Uterus (tissue), 3 donors: ENCODE measurements at regions not wholly inside any gene's neighbourhood (a gene's known extent, or its start where the extent isn't known, plus 50 kb on each side); places are given as distances from the start of the nearest gene placed in this dataset.

Experiments
- DNase-seq, 2 donors: peaks; one replicate each; pipeline ENCODE4 v3.0.0-alpha.2; 2019 to 2020
- H3K27ac ChIP-seq, 2 donors: fragments of 200-600 bp; sonication (generic); 1 replicate in 1 of 2; 2 replicates in 1 of 2; pipeline ENCODE4 v1.5.1; 2016 to 2018
- H3K27me3 ChIP-seq, 2 donors: fragments of 200-600 bp; sonication (generic); one replicate each; pipeline ENCODE4 v1.5.1; 2018 to 2019; ENCODE audit warnings: control low read depth in 1 of 2
- H3K36me3 ChIP-seq, 2 donors: fragments of 200-600 bp; sonication (generic); one replicate each; pipeline ENCODE4 v1.5.1; 2019; ENCODE audit warnings: control low read depth in 1 of 2
- H3K4me1 ChIP-seq, 2 donors: fragments of 200-600 bp; sonication (generic); one replicate each; pipeline ENCODE4 v1.5.1; 2018 to 2019; ENCODE audit warnings: control low read depth in 1 of 2
- H3K4me3 ChIP-seq, 2 donors: fragments of 200-600 bp; sonication (generic); 1 replicate in 1 of 2; 2 replicates in 1 of 2; pipeline ENCODE4 v1.5.1; 2018 to 2019; ENCODE audit warnings: mild to moderate bottlenecking in 1 of 2
- H3K9me3 ChIP-seq, 2 donors: fragments of 200-600 bp; sonication (generic); one replicate each; pipeline ENCODE4 v1.5.1; 2019; ENCODE audit warnings: control low read depth in 1 of 2
- POLR2A ChIP-seq, 2 donors: fragments of 450-650 bp; IDR thresholded peaks; one replicate each; pipeline ENCODE4 v1.6.1; 2016; ENCODE audit warnings: antibody characterized with exemption in 2 of 2, mild to moderate bottlenecking in 1 of 2, moderate library complexity in 1 of 2
- intact Hi-C: fragments of 100-400 bp; cut with DNase I; formaldehyde crosslinking; loops from one replicate; pipeline ENCODE4 v1.15.1; 2023; ENCODE audit warnings: low total_unique reads
- TF ChIP-seq, protein P1 (sequence below), 4 experiments: fragments of 200-600 bp in 2 of 4; fragments of 450-650 bp in 2 of 4; sonication (generic) in 2 of 4; IDR thresholded peaks; one replicate each; pipeline ENCODE4 v1.5.1; 2016 to 2019; ENCODE audit warnings: antibody characterized with exemption in 4 of 4, mild to moderate bottlenecking in 2 of 4, moderate library complexity in 1 of 4
- donor health status: DM: yes; HTN: yes; CAD: no.

DNA sequence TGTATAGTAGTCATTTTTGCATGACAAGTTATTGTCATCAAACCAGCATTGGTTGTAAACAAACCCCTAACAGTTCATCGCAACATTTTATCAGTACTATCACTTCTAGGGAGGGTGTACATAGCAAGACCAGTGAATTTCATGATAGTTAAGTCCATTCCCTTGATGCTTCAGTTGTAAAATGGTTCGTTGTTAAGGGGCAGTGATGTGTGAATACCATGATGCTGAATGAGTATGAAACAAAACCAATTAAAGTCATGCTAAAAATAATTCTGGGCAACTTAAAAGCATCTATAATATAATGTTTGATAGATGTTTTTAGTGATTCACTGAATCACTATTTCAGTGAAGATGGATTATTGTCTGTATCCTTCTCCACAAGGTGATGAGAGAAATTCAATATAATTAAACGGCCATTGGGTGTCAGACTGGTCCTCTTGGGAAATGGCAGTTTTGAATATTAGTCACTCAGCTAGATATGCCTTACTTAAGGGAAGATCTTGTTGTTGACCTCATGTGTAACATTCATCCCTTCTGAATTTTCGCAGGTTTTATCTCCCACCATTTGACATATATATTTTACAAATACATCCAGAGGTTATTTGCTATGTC is 742.2 kb upstream of the TMPRSS15 start:
- Histone ChIP-seq H3K9me3 (no peaks in the 10 kb centered on the region), H3K4me3 (no peak overlapping the region), H3K36me3 (no peaks in the 10 kb centered on the region), H3K27me3 (no peaks in the 10 kb centered on the region), H3K27ac (no peak overlapping the region), H3K4me1 (no peaks in the 10 kb centered on the region)
- no peak for DNase-seq
- TF ChIP-seq, protein P1, sequence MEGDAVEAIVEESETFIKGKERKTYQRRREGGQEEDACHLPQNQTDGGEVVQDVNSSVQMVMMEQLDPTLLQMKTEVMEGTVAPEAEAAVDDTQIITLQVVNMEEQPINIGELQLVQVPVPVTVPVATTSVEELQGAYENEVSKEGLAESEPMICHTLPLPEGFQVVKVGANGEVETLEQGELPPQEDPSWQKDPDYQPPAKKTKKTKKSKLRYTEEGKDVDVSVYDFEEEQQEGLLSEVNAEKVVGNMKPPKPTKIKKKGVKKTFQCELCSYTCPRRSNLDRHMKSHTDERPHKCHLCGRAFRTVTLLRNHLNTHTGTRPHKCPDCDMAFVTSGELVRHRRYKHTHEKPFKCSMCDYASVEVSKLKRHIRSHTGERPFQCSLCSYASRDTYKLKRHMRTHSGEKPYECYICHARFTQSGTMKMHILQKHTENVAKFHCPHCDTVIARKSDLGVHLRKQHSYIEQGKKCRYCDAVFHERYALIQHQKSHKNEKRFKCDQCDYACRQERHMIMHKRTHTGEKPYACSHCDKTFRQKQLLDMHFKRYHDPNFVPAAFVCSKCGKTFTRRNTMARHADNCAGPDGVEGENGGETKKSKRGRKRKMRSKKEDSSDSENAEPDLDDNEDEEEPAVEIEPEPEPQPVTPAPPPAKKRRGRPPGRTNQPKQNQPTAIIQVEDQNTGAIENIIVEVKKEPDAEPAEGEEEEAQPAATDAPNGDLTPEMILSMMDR (IDR thresholded peaks at IDR 0.05), result no peak
- TF ChIP-seq POLR2A (IDR thresholded peaks at IDR 0.05), result no peak
- intact Hi-C loops, result no loop called here

DNA sequence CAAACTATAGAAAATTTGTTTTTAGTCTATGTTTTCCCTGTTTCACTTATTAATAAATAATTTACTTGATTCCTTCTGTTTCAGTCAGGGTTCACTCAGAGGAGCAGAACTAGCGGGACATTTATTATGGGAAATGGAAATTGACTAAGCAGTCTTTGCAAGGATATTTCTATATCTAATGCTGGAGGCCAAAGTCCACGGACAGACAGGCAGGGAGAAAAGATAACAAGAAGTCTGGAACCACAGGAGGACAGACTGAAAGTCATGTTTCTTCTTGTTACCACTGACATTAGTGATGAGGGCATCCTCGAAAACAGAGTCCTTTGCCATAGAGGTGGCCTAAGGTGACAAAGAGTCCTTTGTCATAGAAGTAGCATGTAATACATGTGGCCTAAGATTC is 744.5 kb upstream of the TMPRSS15 start:
- no peaks in the 10 kb centered on the region for H3K36me3 ChIP-seq
- no peaks in the 10 kb centered on the region for H3K4me1 ChIP-seq
- no peak for DNase-seq
- intact Hi-C loops, result no loop called here
- H3K9me3 ChIP-seq, result no peaks in the 10 kb centered on the region
- H3K27me3 ChIP-seq, result no peaks in the 10 kb centered on the region
- TF ChIP-seq, protein P1 (IDR thresholded peaks at IDR 0.05), result no peak
- TF ChIP-seq POLR2A (IDR thresholded peaks at IDR 0.05), result no peak
- no peak overlapping the region for H3K27ac ChIP-seq
- H3K4me3 ChIP-seq, result no peak overlapping the region

DNA sequence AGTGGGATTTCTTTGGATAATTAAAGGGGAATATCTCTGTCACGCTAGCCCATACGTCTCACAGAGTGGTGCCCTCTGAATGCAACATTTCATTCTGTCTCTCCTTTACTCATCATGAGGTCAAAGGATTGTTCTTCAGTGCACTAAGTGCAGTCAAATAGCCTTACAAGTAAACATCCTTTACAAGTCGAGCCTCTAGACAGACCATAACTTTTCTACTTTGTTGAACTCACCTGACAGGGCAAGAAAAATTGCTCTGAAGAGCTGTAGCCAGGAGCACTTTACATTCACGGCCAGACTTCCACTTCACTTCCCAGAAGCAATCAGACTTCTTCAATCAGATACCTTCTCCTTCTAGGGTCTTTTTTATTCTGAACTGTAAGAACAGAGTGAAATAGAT is 768.0 kb upstream of the TMPRSS15 start:
- Histone ChIP-seq H3K4me3 (no peak overlapping the region), H3K36me3 (no peaks in the 10 kb centered on the region), H3K4me1 (no peaks in the 10 kb centered on the region), H3K27ac (no peak overlapping the region), H3K9me3 (no peaks in the 10 kb centered on the region), H3K27me3 (no peaks in the 10 kb centered on the region)
- intact Hi-C loops, result no loop called here
- no peak for DNase-seq
- TF ChIP-seq, protein P1 (IDR thresholded peaks at IDR 0.05), result no peak
- no peak for TF ChIP-seq POLR2A (IDR thresholded peaks at IDR 0.05)

DNA sequence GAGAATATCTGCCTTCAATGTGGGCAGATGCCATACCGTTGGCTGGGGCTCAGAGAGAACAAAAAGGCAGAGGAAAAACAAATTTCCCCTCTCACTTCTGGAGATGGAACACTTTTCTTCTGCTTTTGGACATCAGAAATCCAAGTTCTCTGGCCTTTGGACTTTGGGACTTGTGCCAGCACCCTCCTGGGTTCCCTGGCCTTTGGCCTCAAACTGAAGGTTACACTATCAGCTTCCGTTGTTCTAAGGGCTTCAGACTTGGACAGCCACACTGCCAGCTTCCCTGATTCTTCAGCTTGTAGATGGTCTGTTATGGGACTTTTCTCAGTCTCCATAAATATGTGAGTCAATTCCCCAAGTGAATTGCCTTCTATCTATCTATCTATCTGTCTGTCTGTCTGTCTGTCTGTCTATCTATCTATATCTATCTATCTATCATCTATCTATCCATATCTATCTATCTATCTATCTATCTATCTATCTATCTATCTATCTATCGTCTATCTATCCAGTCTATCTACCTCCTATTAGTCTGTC is 778.1 kb upstream of the TMPRSS15 start:
- H3K36me3 ChIP-seq, result no peaks in the 10 kb centered on the region
- TF ChIP-seq, protein P1 (IDR thresholded peaks at IDR 0.05), result no peak
- no peak for TF ChIP-seq POLR2A (IDR thresholded peaks at IDR 0.05)

DNA sequence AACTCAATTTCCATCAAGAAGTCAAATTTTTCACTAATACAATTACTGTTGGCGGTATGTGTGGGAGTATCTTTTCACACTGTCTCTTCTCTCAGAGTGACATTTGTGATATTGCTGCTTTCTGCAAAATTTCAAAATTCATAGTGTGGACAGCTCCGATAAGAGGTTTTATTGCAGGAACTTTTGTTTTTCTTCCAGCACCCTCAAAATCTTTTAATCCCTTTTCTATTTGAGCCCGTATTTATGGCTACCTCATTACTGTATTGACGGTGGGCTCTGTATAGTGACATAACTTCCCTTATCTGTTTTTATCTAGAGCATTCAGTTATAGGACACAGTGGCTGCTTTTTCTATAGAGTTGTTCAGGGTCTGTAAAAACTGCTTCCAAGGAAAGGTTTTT is 794.4 kb upstream of the TMPRSS15 start:
- H3K9me3 ChIP-seq, result no peaks in the 10 kb centered on the region
- no peaks in the 10 kb centered on the region for H3K36me3 ChIP-seq
- DNase-seq, result no peak
- no peak overlapping the region for H3K27ac ChIP-seq
- no peak overlapping the region for H3K4me3 ChIP-seq
- intact Hi-C loops, result no loop called here
- no peak for TF ChIP-seq POLR2A (IDR thresholded peaks at IDR 0.05)
- TF ChIP-seq, protein P1 (IDR thresholded peaks at IDR 0.05), result no peak
- H3K27me3 ChIP-seq, result no peaks in the 10 kb centered on the region
- no peaks in the 10 kb centered on the region for H3K4me1 ChIP-seq

More for the DNA sequence above, 778.1 kb upstream of the TMPRSS15 start:
- Histone ChIP-seq H3K27ac (no peak overlapping the region), H3K4me1 (no peaks in the 10 kb centered on the region), H3K4me3 (no peak overlapping the region), H3K27me3 (no peaks in the 10 kb centered on the region), H3K9me3 (no peaks in the 10 kb centered on the region)
- intact Hi-C loops, result no loop called here
- no peak for DNase-seq
